ENCODE measurements at regions not wholly inside any gene's neighbourhood (a gene's known extent, or its start where the extent isn't known, plus 50 kb on each side); places are given as distances from the start of the nearest gene placed in this dataset.

DNA sequence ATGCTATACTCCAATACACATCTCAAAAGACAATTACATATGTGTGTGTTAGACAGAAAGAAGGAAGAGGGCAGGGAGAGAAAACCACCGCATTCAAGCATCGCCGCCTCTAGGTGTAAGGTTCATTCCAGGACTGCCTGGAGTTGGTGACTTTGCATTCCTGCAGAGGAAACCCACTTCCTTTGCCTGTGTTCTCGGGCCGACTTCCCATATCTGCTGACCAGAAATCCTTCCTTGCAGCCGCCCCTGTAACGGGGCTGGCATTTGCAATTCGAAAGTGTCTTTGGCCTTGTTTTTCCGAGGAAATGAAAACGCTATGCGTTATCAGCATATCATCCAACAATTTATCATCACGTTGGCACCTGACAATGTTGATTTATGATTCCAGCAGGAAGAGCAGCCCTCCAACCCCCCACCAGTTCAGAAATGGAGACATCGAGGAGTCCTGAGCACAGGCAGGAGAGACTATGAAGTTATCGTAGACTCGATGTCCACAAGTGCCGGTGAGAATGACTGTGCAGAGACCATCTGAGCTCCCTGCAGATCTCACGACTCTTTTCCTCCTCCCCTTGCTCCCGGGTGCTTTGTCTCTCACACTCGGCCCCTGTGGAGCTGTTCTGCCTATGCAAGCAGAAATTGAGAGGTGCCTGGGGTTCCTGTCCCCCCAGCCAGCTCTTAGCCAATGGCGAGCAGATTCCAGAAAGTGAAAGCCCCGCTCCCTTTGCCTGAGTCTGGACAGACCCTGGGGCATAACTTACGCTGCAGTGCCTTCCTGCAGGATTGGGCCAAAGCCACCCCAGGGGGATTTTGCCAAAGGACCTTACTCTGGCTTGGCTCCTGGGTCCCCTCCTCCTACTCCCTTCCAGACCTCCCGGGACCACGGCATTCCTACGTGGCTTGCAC lies 68.9 kb upstream of the FOXK1 start:
- no peak for DNase-seq (ENCODE audit: low spot score)

DNA sequence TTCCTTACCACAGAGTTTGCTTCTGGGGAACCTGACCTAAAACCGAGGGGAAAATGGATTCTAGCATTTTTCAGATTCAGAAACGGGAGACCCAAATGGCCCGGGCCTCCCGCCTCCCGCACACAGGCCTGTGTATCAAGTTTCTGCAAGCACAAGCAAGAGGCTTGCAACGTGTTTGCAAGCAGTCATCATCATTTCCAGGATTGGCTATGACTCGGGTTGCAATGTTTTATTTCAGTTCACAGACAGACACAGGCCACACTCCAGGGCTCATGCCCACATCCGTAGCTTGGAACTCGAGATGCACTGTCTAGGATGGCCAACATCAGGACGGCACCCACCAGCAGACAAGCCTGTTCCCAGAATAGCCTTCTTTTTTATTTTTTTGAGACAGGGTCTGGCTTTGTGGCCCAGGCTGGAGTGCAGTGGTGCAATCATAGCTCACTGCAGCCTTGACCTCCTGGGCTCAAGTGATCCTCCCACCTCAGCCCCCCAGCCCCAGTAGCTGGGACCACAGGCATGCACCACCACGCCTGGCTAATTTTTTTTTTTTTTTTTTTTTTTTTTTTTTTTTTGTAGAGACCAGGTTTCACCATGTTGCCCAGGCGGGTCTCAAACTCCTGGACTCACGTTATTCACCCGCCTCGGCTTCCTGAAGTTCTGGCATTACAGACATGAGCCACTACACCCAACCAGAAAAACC lies 68.1 kb upstream of the FOXK1 start:
- DNase-seq (ENCODE audit: low spot score) = no peak

DNA sequence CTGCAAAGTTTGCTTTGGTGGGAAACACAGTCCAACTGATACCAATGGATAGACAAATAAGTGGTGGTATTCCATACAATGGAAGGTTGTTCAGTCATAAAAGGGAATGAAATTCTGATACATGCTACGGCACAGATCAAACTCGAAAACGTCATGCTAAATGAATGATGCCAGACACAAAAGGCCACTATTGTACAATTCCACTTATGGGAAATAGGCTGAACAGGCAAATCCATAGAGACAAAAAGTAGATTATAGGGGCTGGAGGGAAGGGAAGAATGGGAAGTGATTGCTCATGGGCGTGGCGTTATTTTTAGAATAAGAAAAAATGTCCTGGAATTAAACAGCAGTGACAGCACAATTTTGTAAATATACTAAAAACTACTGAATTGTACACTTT lies 66.0 kb upstream of the FOXK1 start:
- DNase-seq (ENCODE audit: low spot score) = no peak

DNA sequence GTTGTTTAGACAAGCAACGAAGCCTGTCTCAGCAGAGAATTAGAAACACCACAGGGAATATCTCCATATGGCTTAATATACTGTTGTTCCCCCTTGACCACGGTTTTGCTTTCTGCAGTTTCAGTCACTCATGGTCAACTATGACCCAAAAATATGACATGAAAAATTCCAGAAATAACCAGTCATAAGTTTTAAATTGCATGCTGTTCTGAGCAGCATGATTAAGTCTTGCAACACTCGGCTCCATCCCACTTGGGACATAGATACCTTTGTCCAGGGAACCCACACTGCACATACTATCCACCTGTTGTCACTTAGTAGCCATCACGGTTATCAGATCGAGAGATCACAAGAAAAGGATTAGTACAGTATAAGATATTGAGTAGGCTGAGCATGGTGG lies 60.7 kb upstream of the FOXK1 start:
- DNase-seq (ENCODE audit: low spot score) = no peak

DNA sequence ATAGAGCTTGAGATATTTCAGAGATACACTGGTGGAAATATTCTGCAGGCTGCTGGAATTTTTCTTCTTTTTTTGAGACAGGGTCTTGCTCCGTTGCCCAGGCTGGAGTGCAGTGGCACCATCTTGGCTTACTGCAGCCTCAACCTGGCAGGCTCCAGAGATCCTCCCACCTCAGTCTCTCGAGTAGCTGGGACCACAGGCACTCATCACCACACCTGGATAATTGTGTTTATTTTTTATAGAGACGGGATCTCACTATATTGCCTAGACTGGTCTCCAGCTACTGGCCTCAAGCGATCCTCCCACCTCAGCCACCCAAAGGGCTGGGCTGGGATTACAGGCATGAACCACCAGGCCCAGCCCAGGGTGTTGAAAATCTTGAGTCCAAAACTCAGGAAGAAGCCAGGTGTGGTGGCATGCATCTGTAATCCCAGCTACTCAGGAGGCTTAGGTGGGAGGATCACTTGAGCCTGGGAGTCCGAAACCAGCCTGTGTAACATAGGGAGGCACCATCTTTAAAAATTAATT lies 55.7 kb upstream of the FOXK1 start:
- DNase-seq (ENCODE audit: low spot score) = no peak

DNA sequence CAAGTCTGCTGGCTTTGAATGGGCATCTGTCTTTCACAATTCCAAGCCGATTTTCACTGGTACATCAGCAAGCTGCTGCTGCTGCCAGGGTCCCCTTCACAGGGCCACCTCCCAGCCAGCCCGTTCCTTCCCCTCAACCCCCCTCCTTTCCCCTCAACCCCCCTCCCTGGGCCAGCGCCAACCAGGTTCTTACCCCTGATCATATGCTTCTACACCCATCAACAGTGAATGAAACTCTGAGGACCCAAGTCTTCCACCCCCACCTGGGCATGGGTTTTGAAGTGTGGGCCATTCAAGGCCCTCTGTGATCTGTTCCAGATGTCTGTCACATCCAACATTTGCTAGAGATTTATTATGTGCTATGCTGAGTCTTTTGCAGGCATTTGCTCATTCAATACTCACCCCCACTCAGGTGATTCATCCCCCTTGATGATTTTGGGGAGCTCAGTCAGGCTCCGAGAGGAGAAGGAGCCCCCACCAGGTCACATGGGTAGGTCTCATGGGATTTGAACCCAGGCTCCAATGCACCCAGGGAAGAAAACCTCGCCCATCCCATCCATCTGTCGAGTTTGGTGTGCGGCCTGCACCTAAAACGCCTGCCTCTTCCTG lies 52.7 kb upstream of the FOXK1 start:
- DNase-seq (ENCODE audit: low spot score) = no peak

DNA sequence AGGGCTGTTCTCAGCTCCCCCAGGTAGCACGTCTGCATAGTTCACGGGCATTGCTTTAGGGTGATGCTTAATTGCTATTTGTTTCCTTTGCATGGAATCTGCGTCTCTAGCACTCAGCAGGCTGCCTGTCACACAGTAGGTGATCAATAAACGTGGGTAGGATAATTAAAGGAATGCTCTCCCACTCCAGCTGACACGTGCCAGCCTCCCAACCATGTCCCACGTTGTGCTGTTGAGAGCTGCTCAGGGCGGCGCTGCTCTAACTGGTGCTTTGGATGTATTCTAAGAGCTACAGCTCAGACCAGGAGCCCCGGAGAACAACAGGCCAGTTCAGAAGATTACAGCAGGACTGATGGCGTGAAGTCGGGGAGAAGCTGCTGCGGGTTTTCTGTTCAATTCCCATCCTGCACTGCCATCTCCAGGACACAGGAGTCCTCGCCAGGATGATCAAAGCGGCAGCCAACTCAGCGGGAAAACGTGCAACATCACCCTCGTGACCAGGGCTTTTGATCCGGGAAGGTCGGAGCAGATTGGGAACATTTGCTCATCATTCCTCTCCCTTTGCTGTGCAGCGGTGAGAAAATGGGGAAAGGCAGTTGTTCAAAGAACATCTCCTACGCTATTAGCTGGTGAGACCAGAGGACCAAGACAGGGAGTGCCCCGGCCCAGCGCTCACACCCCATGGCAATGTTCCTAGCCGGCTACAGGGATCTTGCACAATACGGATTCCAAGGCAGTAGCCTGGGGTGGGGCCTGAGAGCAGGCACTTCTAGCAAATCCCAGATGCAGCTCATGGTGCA lies 50.5 kb upstream of the FOXK1 start:
- DNase-seq (ENCODE audit: low spot score) = no peak

All from germinal center (tissue), 1 donor.